ENCODE measurements at regions not wholly inside any gene's neighbourhood (a gene's known extent, or its start where the extent isn't known, plus 50 kb on each side); places are given as distances from the start of the nearest gene placed in this dataset.

DNA sequence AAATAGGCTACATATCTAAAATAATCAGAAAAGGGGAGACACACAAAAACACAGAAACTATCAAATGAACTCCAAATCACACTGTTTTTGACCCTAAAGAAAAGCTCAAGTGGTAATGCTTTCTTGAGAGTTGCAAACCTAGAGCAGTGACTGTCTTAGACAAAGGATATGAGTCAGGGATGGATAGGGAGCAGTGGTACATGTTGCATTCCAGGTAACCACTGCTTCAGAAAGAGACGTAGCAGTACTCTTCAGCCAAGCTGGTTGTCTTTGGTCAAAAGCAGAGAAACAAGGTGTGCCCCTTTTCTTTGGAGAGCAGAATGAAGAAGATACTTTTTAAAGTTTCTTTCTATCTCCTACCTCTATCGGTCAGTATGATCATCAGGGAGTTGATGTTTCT is 1003.6 kb downstream of the CDH9 start:
- ChIA-PET POLR2A (ENCODE audit: unreplicated experiment) (no interaction called here), CTCF (interaction anchor here (0.6 kb wide), 1 partner anchor 128 kb away, joined by 3 read pairs; no protein-coding TSS in a partner anchor)
- intact Hi-C loops (cut with micrococcal nuclease), result no loop called here
- DNase-seq, result no peak
- no peak overlapping the region for H3K4ac ChIP-seq (ENCODE audit: low read depth, low read length)
- no peak overlapping the region for H3K14ac ChIP-seq (replicated peaks; ENCODE audit: low read depth, low read length)
- H3K9ac ChIP-seq (ENCODE audit: low read depth, low read length), result no peak overlapping the region
- no peaks in the 10 kb centered on the region for H3K27me3 ChIP-seq (ENCODE audit: control insufficient read depth, insufficient read depth, low read length)
- no peaks in the 10 kb centered on the region for H3K36me3 ChIP-seq (ENCODE audit: control insufficient read depth, insufficient read depth, low read length)
- H3K23ac ChIP-seq (ENCODE audit: low read depth, low read length), result no peak overlapping the region
- no peak overlapping the region for H4K8ac ChIP-seq (ENCODE audit: low read depth in 2 of 2, low read length in 2 of 2)
- WGBS, 2 experiments (ENCODE audit: extremely low coverage in 2 of 2, insufficient read length in 1 of 2), result no CpG with 5 or more reads among the region's 2 CpGs
- dilution Hi-C loops (cut with HindIII; ENCODE audit: low sequenced_read_pairs, unreplicated experiment), result no loop called here
- H3K56ac ChIP-seq (ENCODE audit: extremely low read depth, insufficient read depth, low read length), result no peak overlapping the region
- no peak overlapping the region for H3K4me3 ChIP-seq (ENCODE audit: insufficient read depth, low read depth, low read length)
- H2BK120ac ChIP-seq (ENCODE audit: low read depth, low read length), result no peak overlapping the region
- in situ Hi-C loops (cut with MboI; ENCODE audit: low sequenced_read_pairs), result no loop called here
- no peak overlapping the region for H4K5ac ChIP-seq (ENCODE audit: low read depth, low read length)
- no peaks in the 10 kb centered on the region for H3K4me1 ChIP-seq (ENCODE audit: control insufficient read depth, insufficient read depth, low read length)
- no peaks in the 10 kb centered on the region for H4K20me1 ChIP-seq (ENCODE audit: insufficient read depth, low read length)
- BruUV-seq (replicated peaks), result no TSS peak
- no peak overlapping the region for H3K27ac ChIP-seq (ENCODE audit: insufficient read depth, low read length)
- TF ChIP-seq MAZ (IDR thresholded peaks at IDR 0.05; ENCODE audit: borderline replicate concordance, low read depth, low read length) (no peak), RCOR1 (IDR thresholded peaks at IDR 0.05; ENCODE audit: insufficient replicate concordance, low read length) (no peak), SMC3 (IDR thresholded peaks at IDR 0.05; ENCODE audit: low read depth, low read length) (no peak), MAFK (IDR thresholded peaks at IDR 0.05; ENCODE audit: low read depth, low read length) (no peak)
- no peak overlapping the region for H2BK5ac ChIP-seq (ENCODE audit: low read depth, low read length, poor library complexity, severe bottlenecking)
- no peaks in the 10 kb centered on the region for H3K79me1 ChIP-seq (ENCODE audit: low read depth in 1 of 2, low read length in 2 of 2)
- H3K9me1 ChIP-seq (ENCODE audit: insufficient read depth, low read length), result no peaks in the 10 kb centered on the region
- H2BK20ac ChIP-seq (ENCODE audit: low read depth, low read length), result no peak overlapping the region
- H2AK9ac ChIP-seq (replicated peaks; ENCODE audit: low read depth, low read length, poor library complexity), result no peak overlapping the region
- no peak overlapping the region for H2AK5ac ChIP-seq (ENCODE audit: low read depth, low read length)
- ATAC-seq (ENCODE audit: low read depth), result no peak
- H3K4me2 ChIP-seq (ENCODE audit: low read depth, low read length), result no peak overlapping the region
- H2AFZ ChIP-seq (replicated peaks; ENCODE audit: low read length, poor library complexity), result no peak overlapping the region
- H4K91ac ChIP-seq (ENCODE audit: insufficient read depth, low read depth, low read length), result no peak overlapping the region
- H3K18ac ChIP-seq (ENCODE audit: low read depth, low read length), result no peak overlapping the region
- H2BK15ac ChIP-seq (ENCODE audit: low read depth, low read length), result no peak overlapping the region
- peaks cover 11% of the 10 kb centered on the region for H3K9me3 ChIP-seq (ENCODE audit: control insufficient read depth, insufficient read depth, low read length)

Data from IMR-90 (cell line).